ENCODE measurements at regions not wholly inside any gene's neighbourhood (a gene's known extent, or its start where the extent isn't known, plus 50 kb on each side); places are given as distances from the start of the nearest gene placed in this dataset.

DNA sequence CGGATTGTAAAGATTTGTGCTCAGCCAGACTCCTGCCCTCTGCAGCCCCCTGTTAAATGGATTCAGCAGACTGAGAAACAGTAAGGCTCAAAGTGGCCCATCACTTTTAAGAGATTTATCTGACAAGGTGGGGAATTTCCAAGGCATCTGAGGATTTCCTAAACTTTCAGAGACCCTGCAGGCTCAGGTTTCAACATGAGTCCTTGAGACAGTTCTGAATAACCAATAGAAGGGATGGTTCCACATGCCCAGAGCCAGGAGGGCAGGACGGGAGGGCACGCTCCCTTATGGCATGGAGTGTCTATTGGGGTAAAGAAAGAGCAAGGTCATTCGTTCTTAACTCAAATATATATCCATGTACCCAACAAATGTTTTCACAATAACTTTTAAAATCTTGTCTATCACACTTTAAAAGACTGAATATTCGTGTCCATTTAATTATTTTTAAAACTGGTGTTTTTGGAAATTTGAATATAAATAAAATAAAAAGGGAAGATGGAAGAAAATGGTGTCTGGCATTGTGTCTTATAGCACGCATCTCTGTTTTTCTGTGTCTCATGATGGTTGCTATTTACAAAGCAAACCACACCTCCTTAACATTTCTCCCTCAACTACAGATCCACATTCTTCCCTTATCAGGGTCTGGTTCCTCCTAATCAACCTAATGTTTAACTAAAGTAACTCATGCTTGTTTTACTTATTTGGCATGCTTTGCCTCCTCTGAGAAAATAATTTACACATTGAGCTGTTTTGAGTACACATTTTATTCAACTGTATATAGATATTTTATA is 56.0 kb upstream of the DSG1 start:
- TF ChIP-seq, protein P1, sequence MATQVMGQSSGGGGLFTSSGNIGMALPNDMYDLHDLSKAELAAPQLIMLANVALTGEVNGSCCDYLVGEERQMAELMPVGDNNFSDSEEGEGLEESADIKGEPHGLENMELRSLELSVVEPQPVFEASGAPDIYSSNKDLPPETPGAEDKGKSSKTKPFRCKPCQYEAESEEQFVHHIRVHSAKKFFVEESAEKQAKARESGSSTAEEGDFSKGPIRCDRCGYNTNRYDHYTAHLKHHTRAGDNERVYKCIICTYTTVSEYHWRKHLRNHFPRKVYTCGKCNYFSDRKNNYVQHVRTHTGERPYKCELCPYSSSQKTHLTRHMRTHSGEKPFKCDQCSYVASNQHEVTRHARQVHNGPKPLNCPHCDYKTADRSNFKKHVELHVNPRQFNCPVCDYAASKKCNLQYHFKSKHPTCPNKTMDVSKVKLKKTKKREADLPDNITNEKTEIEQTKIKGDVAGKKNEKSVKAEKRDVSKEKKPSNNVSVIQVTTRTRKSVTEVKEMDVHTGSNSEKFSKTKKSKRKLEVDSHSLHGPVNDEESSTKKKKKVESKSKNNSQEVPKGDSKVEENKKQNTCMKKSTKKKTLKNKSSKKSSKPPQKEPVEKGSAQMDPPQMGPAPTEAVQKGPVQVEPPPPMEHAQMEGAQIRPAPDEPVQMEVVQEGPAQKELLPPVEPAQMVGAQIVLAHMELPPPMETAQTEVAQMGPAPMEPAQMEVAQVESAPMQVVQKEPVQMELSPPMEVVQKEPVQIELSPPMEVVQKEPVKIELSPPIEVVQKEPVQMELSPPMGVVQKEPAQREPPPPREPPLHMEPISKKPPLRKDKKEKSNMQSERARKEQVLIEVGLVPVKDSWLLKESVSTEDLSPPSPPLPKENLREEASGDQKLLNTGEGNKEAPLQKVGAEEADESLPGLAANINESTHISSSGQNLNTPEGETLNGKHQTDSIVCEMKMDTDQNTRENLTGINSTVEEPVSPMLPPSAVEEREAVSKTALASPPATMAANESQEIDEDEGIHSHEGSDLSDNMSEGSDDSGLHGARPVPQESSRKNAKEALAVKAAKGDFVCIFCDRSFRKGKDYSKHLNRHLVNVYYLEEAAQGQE (IDR thresholded peaks at IDR 0.05; ENCODE audit: low read depth) = no peak
- TF ChIP-seq CEBPB (IDR thresholded peaks at IDR 0.05) (no peak), ZBTB7A (IDR thresholded peaks at IDR 0.05; ENCODE audit: low read depth) (no peak), RAD21 (IDR thresholded peaks at IDR 0.05; ENCODE audit: low read depth) (no peak), TAF1 (IDR thresholded peaks at IDR 0.05; ENCODE audit: low read depth) (no peak), FOXM1 (IDR thresholded peaks at IDR 0.05; ENCODE audit: borderline replicate concordance, low read depth) (no peak), EP300 (IDR thresholded peaks at IDR 0.05; ENCODE audit: borderline replicate concordance) (no peak)
- TF ChIP-seq, protein P2, sequence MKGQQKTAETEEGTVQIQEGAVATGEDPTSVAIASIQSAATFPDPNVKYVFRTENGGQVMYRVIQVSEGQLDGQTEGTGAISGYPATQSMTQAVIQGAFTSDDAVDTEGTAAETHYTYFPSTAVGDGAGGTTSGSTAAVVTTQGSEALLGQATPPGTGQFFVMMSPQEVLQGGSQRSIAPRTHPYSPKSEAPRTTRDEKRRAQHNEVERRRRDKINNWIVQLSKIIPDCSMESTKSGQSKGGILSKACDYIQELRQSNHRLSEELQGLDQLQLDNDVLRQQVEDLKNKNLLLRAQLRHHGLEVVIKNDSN (IDR thresholded peaks at IDR 0.05) = no peak
